Esophagus squamous epithelium (tissue), 4 donors: ENCODE measurements at regions not wholly inside any gene's neighbourhood (a gene's known extent, or its start where the extent isn't known, plus 50 kb on each side); places are given as distances from the start of the nearest gene placed in this dataset.

Experiments used
- CTCF ChIP-seq, 6 experiments: fragments of 450-650 bp in 4 of 6; fragments of 200-600 bp in 2 of 6; sonication (generic) in 2 of 6; IDR thresholded peaks; one replicate each; pipeline ENCODE4 v1.5.1; 2016 to 2019; ENCODE audit warnings: antibody characterized with exemption in 6 of 6, mild to moderate bottlenecking in 4 of 6, moderate library complexity in 4 of 6
- POLR2A ChIP-seq, 4 donors: fragments of 450-650 bp; IDR thresholded peaks; one replicate each; pipeline ENCODE4 v1.6.1; 2017; ENCODE audit warnings: antibody characterized with exemption in 4 of 4, mild to moderate bottlenecking in 4 of 4, moderate library complexity in 3 of 4

DNA sequence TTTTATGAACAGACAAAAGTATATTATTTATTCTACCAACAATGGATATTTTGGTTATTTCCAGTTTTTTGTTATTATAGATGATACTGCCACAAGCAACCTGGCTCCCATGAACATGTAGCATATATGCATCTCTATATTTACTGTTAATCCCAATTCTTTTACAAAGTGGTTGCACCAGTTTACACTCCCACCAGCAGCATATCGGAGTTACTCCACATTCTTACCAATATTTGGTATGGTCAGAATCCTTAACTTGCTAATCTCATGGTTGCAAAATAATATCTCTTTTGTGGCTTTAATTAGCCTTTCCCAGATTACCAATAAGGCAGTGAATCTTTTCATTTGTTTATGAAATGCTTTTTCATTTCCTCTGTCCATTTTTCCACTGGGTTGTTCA lies 137.6 kb upstream of the CDYL start:
- TF ChIP-seq CTCF (IDR thresholded peaks at IDR 0.05) (no peak), POLR2A (IDR thresholded peaks at IDR 0.05) (no peak)
